NCI-H526 (cell line): ENCODE measurements at regions not wholly inside any gene's neighbourhood (a gene's known extent, or its start where the extent isn't known, plus 50 kb on each side); places are given as distances from the start of the nearest gene placed in this dataset.

ENCODE experiments used
- DNase-seq, 2 experiments: peaks; one replicate each; lab custom pipeline; 2025; lab: John Stamatoyannopoulos, UW

DNA sequence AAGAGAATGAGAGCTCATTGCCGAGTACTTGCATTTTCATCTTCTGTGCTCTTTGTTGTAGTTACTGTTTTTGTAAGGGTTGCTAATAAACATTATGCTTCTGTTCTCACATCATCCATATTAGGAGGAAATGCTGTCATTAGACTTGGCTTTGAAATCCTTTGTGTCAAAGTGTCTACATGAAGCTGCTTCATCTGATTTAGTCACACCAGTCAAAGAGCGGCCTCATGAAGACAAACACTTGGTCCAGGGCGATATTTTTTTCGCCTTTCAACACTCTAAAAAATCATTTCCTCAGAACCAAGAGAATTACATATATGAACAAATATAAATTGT is 105.0 kb downstream of the SPRY2 start:
- DNase-seq: no peak

DNA sequence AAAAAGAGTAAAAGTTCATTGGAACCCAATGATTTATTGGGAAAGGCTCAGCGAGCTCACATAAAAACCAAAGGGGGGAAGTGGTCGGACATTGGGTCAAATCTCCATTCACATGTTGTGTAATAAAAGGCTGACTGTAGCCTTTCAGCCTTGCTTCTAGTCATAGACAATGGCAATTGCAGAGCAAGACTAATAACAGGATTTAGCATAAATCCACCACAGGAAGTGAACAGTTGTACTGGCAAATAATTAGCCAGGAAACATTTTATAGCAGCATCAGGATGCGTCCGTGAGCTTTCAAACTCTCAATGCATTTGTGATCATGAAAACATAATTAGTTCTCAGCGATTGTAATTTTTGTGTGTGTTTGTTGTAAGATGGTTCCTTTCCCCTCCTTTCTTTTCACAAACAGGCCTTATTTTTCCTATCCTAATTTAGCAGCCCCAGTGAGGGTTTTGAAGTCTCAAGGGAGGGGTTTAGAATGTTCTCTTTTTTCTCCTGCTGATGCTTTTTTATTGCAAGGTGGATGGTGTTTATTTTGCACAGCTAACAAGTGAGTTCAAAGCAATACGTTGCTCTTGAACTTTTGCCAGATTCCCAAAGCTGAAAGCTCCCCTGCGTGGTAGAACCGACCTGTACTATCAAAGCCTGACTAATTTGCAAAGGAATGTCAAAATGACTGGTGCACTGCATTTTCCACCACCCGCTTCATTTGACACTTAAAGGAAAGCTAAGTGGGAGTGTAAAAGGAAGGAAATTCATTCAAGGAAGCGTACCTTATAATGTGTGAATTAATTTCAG is 105.6 kb downstream of the SPRY2 start:
- no peak for DNase-seq

DNA sequence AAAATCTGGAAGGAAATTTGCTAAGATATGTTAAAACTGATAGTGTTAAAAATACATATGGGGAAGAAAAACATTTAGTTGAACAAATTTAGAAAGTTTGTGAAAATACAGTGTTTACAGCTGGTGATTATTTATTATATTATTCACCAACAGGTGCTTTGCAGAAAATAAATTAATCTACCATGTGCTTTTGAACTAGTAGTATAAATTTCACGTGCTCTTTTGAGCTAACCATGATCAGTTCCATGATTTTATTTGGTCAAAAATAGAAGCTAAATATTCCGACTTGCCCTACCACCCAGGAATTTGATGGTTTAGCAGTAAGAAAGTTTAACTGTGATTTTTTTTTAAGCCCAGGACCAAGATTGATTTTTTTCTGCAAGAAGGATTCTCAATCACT is 113.3 kb downstream of the SPRY2 start:
- DNase-seq: no peak

DNA sequence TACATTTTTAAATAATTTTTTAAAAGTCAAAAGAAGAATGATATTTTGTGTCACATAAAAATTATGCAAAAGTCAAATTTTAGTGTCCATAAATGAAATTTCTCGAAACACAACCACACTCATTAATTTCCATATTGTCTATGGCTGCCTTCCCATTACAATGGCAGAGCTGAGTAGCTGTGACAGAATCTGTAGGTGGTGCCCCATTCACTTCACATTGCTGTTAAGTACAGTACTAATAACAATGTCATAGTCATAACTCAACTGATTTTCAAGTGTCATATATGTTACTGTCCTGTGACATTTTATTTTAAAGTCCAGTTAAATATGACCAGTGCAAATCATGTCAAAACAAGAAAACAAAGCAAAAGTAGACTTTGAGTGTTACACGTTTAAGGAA is 114.3 kb downstream of the SPRY2 start:
- DNase-seq: no peak

DNA sequence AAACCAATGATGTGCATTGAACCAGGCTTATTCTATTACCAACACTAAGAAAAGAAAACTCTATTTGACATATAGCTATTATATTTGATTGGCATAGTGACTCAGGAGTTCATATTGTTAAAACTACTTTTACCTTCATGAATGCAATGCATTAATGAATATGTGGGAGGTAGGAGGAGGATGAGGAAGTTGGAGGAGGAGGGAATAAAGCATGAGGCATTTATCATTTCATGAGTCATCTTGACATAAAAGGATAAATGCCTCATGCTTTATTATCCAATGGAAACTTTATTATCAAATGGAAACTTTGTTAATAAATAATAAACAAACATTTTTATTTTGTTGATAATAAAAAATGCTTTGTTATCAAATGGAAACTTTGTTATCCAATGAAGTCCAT is 116.5 kb downstream of the SPRY2 start:
- DNase-seq: no peak

DNA sequence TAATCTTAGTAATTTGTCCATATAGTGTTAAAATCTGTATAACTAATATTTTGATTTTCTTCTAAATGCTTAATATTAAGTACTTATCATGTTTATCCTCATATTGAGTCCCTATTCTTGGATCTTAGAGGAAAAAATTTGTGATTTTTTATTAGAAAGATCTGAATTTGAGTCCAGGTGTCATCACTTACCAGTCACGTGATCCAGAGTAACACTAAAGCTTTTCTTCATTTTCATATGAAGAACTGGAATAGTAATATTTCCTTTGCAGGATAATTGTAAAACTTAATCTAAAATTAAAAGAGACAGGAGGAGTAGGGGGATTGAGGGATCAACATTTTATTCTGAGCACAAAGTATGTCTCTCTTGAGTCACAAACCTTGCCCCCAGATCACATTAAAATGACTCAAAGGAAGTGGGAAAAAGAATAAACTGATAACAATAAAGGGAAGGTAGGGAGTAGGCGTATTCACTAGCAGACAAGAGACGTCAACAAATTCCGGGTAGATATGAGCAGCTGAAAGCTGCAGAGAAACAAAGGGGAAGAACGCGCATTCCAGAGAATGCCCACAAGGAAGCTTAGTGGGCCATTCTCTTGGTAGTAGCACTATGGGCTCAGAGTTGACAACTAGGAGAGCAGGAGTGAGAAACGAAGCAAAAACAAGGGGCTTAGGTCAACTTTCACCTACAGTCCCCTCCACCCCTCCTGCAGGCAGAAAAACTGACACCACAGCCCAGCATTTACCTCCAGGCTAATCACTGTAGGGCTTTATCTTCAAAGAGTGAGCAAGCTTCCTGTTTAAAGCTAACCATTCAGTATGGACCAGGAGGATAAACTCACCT is 123.1 kb downstream of the SPRY2 start:
- no peak for DNase-seq

- DNase-seq: no peak
Observed at GRCh38 chr13:80215368-80215767, 125.6 kb downstream of the SPRY2 start.

- peak; percentile 66 to 71 for DNase-seq
Observed at GRCh38 chr13:80214521-80214991, 126.4 kb downstream of the SPRY2 start.

- no peak for DNase-seq
Observed at GRCh38 chr13:80214050-80214449, 126.9 kb downstream of the SPRY2 start.

DNA sequence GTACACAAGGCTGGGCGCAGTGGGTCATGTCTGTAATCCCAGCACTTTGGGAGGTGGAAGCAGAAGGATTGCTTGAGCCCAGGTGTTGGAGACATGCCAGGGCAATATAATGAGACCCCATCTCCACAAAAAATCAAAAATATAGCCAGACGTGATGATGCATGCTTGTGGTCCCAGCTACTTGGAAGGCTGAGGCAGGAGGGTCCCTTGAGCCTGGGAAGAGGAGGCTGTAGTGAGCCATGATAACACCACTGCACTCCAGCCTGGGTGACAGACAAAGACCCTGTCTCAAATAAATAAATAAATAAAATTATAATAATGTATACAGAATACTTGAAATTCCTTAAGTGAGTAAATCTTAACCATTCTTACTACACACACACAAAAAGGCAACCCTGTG is 127.7 kb downstream of the SPRY2 start:
- DNase-seq: no peak

- no peak for DNase-seq
Observed at GRCh38 chr13:80211566-80211965, 129.4 kb downstream of the SPRY2 start.

DNA sequence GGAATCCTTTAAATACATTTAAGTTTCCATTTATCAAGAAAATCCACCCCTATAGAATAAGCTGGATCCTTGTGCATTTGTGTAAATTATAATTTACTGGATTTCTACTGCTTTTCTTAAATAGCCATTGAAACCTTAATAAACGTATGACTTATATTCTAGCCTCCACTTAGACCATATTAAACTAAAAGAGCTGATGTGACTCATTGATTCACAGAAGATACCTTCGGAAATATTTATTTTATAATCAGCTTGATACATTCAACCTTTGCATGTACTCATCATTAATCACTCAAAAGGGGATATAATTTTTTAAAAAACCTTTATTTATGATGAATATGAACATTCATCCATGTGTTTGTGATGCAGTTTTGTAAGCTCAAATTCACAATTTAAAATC is 136.3 kb downstream of the SPRY2 start:
- DNase-seq: no peak

GRCh38 chr13:80203496-80203895 is 137.4 kb downstream of the SPRY2 start:
- DNase-seq: no peak

- DNase-seq: no peak
Observed at GRCh38 chr13:80201694-80202468, 139.0 kb downstream of the SPRY2 start.

- peak; percentile 15 to 54 for DNase-seq
Observed at GRCh38 chr13:80199585-80200292, 141.2 kb downstream of the SPRY2 start.

DNA sequence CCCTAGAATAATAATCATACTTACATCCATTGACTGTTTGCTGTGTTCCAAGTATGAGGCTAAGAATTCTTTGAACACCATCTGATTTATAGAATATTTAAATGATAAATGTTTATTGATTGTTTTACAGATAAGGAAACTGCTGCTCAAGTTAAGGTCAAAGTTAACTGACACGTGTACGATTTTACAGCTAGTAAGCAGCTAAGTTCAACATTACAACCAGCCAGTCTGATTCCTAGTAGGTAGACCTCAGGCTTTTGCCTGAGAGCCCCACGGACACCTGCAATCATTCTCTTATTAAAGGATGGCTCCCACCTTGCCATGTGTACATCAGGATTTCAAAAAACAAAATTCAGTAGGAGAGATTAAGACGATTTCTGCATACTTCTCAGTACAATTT is 141.9 kb downstream of the SPRY2 start:
- DNase-seq: no peak

- DNase-seq: no peak
Observed at GRCh38 chr13:80196756-80197155, 144.2 kb downstream of the SPRY2 start.

- no peak for DNase-seq
Observed at GRCh38 chr13:80195649-80196048, 145.3 kb downstream of the SPRY2 start.

DNA sequence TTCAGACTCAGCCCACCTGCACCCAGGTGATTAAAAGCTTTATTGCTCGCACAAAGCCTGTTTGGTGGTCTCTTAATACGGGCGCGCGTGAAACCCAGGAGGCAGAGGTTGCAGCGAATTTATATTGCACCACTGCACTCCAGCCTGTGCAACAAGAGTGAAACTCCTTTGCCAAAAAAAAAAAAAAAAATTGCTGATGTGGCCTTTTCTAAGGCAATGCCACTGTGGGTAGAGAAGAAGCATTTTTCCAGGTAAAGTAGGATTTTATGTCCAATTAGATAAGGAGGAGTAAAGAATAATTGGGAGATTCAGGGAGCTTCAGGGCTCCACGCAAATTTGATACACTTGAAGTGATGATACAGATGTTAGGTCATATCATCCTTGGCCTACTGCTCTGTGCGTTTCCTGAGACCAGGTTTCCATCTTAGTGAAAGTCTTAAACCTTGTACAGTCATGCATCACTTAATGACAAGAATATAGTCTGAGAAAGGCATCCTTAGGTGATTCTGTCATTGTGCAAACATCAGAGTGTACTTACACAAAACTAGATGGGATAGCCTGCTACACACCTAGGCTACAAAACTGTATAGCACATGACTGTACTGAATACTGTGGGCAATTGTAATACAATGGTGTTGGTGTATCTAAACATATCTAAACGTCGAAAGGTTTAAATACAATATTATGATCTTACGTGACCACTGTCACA is 150.9 kb downstream of the SPRY2 start:
- DNase-seq: no peak

DNA sequence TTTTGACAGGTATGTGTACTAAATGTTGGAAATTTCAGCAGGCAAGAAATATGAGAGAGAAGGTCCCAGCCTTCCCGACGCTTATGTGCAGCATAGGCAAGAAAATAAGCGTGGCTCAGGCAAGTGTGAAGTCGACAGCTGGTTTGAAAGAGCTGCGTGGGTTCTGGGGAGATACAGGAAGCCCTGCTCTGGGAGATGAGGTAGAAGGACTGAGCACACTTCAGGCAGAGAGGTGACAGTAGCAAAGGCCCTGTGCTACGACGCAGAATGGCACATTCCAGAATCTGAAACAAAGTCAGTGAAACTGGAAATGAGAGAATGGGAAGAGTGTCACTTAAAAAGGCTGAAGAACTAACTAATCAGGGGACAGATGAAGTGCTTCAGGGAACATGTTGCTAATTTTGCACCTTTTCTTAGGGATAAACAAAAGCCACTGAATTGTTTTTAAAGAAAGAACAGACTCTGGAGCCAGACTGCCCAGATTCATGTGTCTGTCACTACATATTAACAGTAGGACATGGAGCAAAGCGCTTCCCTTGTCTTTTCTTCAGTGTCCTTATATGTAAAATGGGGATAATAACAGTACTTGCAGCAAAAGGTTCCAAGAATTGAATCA is 160.1 kb downstream of the SPRY2 start:
- DNase-seq: no peak

GRCh38 chr13:80177327-80177726 is 163.6 kb downstream of the SPRY2 start:
- no peak for DNase-seq
